ENCODE measurements at regions not wholly inside any gene's neighbourhood (a gene's known extent, or its start where the extent isn't known, plus 50 kb on each side); places are given as distances from the start of the nearest gene placed in this dataset.

DNA sequence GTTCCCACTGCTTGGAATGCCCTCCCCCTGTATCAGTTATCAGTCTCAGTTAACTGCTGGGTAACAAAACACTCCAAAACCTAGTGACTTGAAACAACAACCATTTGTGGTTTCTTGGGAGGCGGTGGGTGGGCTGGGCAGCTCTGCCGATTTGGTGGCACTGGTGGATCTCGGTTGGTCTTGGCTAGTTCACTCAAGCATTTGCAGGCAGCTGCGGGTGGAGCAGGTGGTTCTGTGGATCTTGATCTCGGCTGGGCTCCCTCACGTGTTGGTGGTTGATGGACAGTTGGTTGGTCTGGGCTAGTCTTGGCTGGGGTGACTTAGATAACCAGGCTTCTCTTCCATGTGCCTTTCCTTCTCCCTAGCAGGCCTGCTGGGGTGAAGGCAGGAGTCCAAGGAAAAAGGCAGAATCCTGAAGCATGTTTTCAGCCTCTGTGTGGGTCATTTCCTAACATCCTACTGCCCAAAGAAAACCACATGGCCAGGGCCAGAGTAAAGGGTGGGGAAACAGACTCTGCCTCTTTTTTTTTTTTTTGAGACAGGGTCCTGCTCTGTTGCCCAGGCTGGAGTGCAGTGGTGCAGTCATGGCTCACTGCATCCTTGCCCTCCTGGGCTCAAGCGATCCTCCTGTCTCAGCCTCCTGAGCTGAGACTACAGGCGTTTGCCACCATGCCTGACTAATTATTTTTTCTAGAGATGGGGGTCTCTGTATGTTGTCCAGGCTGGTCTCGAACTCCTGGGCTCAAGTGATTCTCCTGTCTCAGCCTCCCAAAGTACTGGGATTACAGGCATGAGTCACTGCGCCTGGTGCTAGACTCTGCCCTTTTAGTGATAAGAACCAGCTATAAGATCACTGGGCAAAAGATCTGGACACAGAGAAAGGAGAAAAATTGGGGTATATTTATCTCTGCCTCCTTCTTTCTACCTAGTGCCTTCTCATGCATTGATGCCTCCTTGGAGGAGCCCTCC, 183.7 kb downstream of the RGS3 start:
- no peak for DNase-seq
- in situ Hi-C loops (cut with HindIII; ENCODE audit: low pct_ligation_motif_present, low pct_unique_long_range_greater_than_20kb, low sequenced_read_pairs): no loop called here

DNA sequence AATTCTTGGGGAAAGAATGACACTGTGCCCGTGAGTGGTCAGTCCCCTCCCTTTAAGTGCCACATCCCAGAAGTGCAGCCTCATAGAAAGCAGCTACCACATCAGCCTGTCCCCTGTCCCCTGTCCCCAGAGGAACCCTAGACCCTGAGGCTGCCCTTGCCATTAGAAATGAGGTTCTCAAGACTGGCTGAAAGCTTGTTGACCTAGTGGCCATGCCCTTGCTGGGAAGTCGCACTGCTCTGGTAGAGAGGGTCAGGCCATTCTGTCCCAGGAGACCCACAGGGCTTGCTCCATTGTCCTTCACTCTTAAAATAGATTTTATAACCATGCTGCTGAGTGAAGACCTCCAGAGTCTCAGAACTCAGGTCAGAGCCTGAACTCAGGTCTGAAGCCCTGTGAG, 184.5 kb downstream of the RGS3 start:
- in situ Hi-C loops (cut with HindIII; ENCODE audit: low pct_ligation_motif_present, low pct_unique_long_range_greater_than_20kb, low sequenced_read_pairs): no loop called here
- no peak for DNase-seq

DNA sequence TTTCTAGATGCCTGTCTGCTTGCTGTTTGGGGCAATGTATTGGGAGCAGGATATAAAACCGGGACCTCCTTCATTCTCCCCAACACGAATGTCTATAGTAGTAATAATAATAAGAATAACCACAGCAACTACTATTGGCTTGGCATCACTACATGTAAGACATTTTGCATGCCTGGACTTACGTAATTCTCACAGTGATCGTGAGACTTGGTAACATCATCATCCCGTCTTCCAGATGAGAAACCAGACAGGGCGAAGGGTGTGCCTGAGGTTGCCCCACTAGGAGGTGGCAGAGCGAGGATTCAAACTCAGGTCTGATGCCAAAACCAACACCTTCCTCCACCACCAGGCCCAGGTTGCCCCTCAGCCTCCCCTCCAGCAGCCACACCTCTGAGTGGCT, 185.1 kb downstream of the RGS3 start:
- DNase-seq: no peak
- in situ Hi-C loops (cut with HindIII; ENCODE audit: low pct_ligation_motif_present, low pct_unique_long_range_greater_than_20kb, low sequenced_read_pairs): no loop called here

DNA sequence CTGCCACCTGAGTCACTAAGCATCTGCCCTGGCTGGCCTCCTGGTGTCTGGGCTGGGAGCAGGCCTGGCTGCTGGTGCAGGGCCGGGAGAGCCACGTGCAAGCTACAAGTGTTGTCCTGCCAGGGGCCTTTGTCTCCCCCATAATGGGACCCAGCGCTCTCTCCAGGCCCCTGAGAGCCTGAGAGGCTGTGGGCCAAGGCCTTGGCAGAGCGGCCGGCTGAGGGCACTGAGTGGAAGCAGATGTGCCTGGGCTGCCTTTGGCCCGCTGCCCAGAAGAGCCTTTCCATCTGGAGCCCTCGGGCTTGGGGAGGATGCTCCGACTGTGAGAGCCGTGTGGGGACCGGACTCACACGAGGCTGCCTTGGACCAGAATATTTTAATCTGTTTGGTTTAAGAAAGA, 185.5 kb downstream of the RGS3 start:
- in situ Hi-C loops (cut with HindIII; ENCODE audit: low pct_ligation_motif_present, low pct_unique_long_range_greater_than_20kb, low sequenced_read_pairs): no loop called here
- no peak for DNase-seq

DNA sequence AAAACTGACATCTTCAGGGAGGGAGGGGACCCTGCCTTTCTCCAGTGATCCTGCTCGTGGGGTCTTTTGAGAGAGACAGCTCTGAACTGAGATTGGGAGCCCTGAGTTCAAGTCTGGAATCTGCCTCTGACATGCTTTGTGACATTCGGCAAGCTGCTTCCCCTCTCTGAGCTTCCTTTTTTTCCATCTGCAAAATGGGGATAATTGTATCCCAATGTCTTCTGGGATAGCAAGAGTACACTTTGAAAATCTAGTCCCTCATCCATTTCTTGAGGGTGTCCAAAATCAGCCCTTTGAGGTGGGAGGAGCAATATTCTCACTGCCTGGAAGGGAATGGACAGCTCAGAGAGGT, 186.3 kb downstream of the RGS3 start:
- in situ Hi-C loops (cut with HindIII; ENCODE audit: low pct_ligation_motif_present, low pct_unique_long_range_greater_than_20kb, low sequenced_read_pairs): no loop called here
- DNase-seq: no peak

DNA sequence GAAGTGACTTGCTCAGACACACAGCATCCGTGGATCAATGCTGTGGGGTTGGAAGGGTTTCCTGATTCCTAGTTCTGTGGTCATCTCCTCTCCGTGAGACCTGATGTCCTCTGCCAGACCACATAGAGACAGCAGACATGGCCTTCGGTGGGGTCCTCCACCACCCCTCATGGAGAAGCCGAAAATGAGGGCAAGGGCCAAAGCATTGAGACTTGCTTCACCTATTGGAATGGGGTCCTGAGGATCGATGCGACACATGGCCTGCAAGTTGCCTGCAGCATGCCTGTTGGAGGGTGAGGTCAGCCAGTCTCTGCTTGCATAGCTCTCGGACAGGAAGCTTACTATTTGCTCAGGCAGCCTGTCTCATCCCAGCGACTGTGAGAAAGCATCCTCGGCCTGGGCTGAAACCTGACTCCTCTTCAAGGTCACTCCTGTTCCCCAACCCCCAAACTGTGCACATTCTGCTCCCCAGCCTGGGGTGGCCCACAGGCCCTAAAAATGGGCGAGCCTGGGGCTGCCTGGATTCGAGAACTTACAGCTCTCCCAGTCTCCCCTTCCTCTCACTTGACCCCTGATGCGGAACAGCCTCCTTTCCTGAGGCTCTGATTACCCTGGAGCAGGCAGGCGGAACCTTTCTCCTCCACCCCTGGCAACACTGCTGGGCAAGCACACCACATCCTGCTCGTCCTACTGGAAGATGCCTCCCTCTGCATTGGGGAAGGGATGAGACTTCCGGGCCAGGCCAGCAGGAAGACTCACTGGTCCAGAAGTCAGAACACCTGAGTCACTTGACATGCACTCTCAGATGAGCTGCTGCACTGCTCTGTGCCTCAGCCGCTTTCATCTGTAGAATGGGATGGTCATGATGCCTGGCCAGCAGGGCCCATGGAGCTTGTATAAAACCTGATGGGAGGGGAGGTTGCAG, 186.9 kb downstream of the RGS3 start:
- peak; percentile 73 for DNase-seq
- in situ Hi-C loops (cut with HindIII; ENCODE audit: low pct_ligation_motif_present, low pct_unique_long_range_greater_than_20kb, low sequenced_read_pairs): no loop called here

DNA sequence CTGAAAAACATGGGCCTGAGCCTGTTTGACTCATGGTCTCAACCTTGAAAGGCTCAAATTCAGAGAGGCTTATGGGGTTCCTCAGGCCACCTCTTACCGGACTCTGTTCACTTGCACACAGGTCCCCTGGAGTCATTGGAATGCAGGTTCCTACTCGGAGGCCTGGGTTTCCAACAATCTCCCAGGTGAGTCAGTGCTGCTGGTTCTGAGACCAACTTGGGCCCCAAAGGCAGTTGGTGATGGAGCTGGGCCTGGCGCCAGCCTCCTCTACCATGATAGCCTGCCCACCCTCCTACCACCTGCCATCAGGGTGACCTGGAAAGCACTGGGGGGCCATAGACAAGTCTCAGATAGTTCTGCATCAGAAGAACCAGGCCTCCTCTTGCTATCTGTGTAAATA, 188.4 kb downstream of the RGS3 start:
- in situ Hi-C loops (cut with HindIII; ENCODE audit: low pct_ligation_motif_present, low pct_unique_long_range_greater_than_20kb, low sequenced_read_pairs): no loop called here
- DNase-seq: no peak

DNA sequence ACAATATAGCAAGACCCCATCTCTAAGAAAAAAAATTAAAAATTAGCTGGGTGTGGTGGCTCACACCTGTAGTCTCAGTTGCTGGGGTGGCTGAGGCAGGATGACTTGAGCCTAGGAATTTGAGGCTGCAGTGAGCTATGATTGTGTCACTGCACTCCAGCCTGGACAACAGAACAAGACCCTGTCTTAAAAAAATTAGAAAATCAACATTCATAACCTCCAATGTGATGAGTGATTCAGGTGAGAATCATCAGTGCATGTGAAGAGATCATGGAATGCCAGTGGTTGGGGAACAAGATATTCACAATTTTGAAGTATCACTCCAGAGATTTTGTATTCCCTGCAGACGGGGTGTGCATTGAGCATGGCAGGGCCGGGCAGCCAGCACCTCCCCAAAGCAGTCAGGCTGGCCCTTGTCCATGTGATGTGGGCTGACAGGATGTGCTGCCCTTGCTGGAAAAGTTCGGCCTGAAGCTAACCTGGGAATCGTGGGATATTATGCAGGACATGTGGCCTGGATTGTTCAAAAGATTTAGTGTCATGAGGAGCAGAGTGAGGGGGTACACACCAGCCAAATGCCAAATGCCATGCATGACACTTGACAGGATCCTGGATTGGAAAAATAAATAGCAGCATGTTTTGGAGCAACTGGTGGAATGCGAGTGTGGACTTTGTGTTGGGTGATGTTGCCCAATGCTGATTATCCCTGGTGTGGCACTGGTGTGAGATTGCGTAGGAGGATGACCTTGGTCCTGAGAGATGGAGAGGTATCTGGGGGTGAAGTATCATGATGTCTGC, 189.0 kb downstream of the RGS3 start:
- DNase-seq: no peak
- in situ Hi-C loops (cut with HindIII; ENCODE audit: low pct_ligation_motif_present, low pct_unique_long_range_greater_than_20kb, low sequenced_read_pairs): no loop called here

DNA sequence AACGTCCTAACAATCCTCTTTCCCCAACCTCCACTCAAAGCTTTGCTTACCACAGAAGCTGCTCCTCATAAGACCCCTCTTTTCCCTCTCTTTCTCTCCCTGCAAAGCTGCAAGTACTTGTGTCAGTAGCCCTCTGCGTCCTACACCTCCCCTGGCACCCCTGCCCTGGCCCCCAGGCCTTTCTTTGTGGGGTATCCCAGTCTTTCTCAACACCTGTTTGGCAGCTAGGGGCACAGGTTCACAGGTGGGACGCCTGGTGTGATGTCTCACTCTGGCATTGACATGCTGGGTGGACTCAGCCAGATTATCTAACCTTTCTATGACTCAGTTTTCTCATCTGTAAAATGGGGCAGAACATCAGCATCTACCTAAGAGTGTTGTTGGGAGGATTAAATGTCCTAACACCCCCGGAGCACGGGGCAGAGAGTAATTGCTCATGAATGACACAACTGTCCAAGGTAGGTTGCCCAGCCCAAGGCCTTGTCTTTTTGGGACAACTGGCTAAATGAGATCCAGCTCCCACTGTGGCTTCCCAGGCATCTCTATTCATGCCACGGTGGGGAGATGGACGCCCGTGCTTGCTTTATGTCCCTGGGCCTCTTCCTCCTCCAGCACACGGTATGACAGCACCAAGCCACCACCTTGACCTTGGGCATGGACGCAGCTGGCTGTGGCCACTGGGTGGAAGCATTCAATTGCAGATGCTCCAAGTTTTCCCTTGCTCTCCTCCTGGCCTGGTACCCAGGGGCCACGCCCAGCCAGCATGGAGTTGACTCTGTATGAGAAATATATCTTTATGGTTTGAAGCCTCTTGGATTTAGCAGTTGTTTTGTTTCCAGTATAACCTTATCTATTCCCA, 190.4 kb downstream of the RGS3 start:
- no peak for DNase-seq
- in situ Hi-C loops (cut with HindIII; ENCODE audit: low pct_ligation_motif_present, low pct_unique_long_range_greater_than_20kb, low sequenced_read_pairs): no loop called here

DNA sequence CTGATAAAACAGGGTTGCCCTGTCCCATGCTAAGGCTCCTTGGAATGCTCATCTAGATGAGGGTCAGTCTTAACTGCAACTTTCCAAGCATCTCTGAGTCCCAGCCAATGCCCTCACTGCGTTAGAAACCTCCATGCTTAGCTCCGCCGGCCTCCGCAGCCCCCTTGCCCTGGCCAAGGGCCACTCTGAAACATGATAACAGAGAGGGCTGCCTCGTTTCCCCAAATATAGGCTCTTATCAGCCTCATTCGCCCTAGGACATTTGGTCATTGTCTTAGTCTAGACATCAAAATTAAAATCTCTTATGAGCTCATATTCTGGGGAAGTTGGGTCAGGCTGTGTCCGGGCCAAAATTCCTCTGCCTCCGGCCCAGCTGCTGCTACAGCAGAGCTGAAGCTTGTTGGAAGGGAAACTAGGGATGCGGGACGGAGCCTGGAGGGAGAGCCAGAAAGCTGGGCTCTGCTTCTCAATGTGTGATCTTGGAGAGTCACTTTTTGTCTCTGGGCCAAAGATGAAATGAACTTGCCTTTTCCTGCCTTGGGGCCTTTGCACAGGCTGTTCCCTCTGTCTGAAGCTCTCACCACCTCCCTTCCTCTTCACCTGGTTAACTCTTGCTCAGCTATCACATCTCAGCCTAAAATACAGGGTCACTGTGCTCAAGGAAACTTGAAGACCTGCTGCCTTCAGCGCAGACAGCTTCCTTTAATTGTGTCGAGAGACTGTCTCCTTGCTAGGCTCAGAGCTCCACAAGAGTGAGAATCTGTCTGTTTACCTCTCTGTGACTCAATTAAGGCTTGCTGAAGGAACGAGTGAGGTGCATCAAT, 191.3 kb downstream of the RGS3 start:
- no peak for DNase-seq
- in situ Hi-C loops (cut with HindIII; ENCODE audit: low pct_ligation_motif_present, low pct_unique_long_range_greater_than_20kb, low sequenced_read_pairs): no loop called here

DNA sequence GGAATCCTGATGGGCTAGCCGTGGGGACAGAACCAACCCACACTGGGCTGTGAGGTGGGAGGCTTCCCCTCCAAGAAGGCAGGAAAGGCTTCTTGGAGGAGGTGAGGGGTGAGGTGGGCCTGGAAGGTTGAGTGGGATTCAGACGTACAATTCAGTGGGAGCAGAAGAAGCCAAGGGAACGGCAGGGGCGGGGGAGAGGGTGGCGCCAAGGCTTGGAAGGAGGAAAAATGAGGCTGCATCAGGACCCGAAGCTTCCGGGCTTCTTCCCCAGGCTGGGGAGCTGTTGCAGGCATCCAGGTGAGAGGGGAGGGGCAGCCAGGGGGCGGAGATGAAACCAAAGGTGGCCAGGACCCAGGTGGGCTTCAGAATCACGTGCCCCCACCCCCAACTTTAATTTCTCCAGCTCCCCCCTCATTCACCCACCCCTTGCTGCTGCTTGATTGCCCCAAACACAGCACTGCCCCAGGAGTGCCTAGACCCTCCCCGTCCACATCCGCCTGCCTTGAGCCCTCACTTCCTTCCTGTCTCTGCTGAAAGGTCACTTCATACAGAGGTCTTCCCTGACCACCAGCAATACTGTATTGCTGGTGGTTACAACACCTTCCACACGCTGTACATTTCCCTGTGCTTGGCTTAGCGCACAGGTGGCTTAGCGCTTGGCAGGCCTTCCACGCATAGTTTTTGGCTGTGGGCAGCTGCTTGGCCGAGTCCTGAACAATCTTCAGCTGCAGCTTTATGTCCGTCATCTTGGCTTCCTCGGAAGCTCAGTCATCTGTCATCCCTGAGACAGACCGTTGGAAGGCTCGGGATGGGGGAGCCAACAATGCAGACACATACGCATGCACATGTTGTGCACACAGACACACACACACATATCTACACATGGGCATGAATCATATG, 193.5 kb downstream of the RGS3 start:
- DNase-seq: no peak
- in situ Hi-C loops (cut with HindIII; ENCODE audit: low pct_ligation_motif_present, low pct_unique_long_range_greater_than_20kb, low sequenced_read_pairs): no loop called here

DNA sequence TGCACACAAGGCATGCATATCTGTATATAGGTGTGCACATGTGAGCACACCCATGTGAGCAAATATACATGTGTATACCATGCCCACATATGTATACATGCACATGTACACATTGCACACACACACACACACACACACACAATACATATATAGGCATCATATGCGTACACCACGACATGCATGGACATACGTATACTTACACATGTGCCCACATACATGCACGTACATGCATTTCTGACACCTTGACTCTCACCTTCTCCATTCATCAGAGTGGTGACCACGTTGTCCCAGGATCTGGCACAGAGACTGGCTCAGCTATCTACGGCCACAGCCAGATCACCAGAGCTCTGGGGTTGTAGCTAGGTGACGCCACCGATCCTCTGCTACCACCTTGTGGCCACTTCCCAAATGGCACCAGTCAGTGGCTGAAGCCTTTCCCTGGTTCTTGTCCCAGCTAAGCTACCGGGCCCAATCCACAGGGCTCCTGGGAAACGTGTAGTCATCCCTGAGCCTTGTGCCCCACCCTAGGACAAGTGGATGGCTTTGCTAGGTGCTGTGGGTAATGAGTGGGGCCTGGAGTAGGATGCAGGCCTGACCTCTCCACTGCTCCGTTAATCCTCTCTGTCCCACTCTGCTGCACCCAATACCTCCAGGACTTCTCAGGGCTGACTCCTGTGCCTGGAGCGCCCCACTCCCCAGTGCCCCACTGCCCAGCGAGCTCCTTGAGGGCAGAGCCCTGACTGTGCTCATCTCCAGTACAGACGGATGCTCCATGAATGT, 194.4 kb downstream of the RGS3 start:
- peak; percentile 75 for DNase-seq
- in situ Hi-C loops (cut with HindIII; ENCODE audit: low pct_ligation_motif_present, low pct_unique_long_range_greater_than_20kb, low sequenced_read_pairs): no loop called here

DNA sequence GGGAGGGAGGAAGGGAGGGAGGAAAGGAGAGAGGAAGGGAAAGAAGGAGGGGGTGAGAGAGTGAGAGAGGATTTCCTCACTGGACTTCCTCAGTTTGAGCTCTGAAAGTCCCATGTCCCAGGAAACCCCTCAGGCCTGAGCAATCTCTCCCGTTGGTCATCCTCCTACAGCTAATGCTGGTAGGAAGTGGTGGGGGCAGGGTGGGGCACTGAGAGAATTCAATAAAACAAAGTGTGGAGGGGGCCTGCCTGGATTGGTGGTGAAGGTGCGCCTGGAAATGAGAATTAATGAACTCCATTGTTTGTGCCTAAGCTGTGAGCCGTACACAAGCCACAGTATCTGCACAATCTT, 195.0 kb downstream of the RGS3 start:
- in situ Hi-C loops (cut with HindIII; ENCODE audit: low pct_ligation_motif_present, low pct_unique_long_range_greater_than_20kb, low sequenced_read_pairs): no loop called here
- no peak for DNase-seq

DNA sequence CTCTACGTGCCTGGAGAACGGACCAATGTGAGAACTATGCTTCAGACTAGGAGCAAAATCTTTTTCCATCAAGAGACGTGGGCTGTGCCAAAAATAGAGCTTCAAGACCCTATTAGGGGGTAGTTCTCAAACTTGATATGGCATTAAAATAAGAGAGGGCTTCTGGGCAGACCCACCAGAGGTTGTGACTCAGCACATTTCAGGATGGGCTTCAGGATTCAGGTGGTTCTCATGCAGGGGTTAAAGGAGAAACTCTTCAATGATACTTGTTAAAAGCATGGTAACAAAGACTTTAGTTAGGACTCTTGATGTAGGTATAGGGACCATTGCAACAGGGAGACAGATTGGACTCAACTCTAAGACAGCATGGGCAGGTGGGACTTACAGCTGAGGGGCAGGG, 195.5 kb downstream of the RGS3 start:
- in situ Hi-C loops (cut with HindIII; ENCODE audit: low pct_ligation_motif_present, low pct_unique_long_range_greater_than_20kb, low sequenced_read_pairs): no loop called here
- no peak for DNase-seq

DNA sequence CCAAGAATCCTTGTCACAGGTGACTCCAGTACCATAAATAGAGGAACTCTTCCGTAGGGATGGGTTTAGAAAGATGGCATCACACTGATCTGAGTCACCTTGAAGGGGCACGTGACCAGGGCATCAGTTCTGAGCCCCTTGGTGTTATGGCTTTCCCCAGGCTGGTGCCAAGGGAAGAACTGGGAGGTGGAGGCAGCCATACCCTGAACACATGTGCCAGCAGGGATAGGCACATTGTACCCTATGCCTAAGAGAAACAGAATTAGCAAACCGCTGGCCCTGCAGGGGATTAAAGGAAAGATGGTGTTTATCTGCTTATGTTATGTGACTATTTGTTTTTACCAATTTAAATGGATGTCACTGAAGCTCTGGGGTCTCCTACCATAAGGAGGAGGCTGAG, 196.2 kb downstream of the RGS3 start:
- no peak for DNase-seq
- in situ Hi-C loops (cut with HindIII; ENCODE audit: low pct_ligation_motif_present, low pct_unique_long_range_greater_than_20kb, low sequenced_read_pairs): no loop called here

DNA sequence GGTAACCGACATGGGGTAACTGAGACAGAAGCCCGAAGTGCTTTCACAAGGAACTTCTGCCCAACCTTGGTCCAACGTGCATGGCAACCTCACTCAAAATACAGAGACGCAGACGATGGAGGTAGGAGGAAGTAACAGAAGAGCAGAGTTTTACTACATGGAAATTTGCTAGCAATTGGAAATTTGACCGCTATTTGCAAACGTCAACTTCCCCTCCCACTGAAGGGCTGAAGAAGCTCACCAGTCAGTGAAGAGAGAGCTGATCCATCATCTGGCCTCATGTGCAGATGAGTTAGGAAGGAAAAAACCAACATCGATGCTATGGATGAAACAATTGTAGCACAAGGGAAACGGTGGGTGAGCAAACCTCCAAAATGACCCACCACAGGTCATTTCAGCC, 196.7 kb downstream of the RGS3 start:
- in situ Hi-C loops (cut with HindIII; ENCODE audit: low pct_ligation_motif_present, low pct_unique_long_range_greater_than_20kb, low sequenced_read_pairs): no loop called here

More for the DNA sequence above, 196.7 kb downstream of the RGS3 start:
- no peak for DNase-seq
